B cell (primary cell): ENCODE measurements at regions not wholly inside any gene's neighbourhood (a gene's known extent, or its start where the extent isn't known, plus 50 kb on each side); places are given as distances from the start of the nearest gene placed in this dataset.

Experiments used
- ATAC-seq: fragments of 200-7000 bp; cut with Tn5 transposase; one replicate; pipeline ENCODE4 v1.10.0; 2021; ENCODE audit warnings: low read depth, mild to moderate bottlenecking, moderate number of reproducible peaks, moderate library complexity
- CTCF ChIA-PET: fragments of 350-600 bp; sonication (Branson Sonifier 250); formaldehyde crosslinking; loops from one replicate; lab custom pipeline; 2021; ENCODE audit warnings: antibody characterized with exemption, inconsistent platforms; lab: Charles Lee
- POLR2A ChIA-PET: fragments of 350-600 bp; sonication (Branson Sonifier 250); formaldehyde crosslinking; loops from one replicate; lab custom pipeline; 2021; ENCODE audit warnings: antibody characterized with exemption; lab: Charles Lee
- DNase-seq: peaks from one replicate; pipeline ENCODE4 v3.0.0; 2013
- H2AFZ ChIP-seq: 2 replicates; pipeline ENCODE4 v1.6.1; 2012; ENCODE audit warnings: mild to moderate bottlenecking, low read depth, low read length; ENCODE audit not compliant: insufficient read depth, poor library complexity, severe bottlenecking
- H3K27ac ChIP-seq, 2 donors: 1 replicate in 1 of 2; 2 replicates in 1 of 2; pipeline ENCODE4 v1.5.1; 2012 to 2013; ENCODE audit warnings: low read length in 2 of 2, mild to moderate bottlenecking in 2 of 2, moderate library complexity in 1 of 2
- H3K27me3 ChIP-seq, 4 experiments: fragments of 200-600 bp in 1 of 4; sonication (generic) in 1 of 4; replicated peaks in 1 of 4; 1 replicate in 2 of 4; 2 replicates in 2 of 4; pipeline versions ENCODE4 v1.6.1 to v1.7.0; 2013 to 2016; ENCODE audit warnings: low read length in 3 of 4, mild to moderate bottlenecking in 2 of 4, mixed read lengths in 1 of 4, moderate library complexity in 1 of 4; ENCODE audit not compliant: insufficient read depth in 4 of 4, control insufficient read depth in 3 of 4; ENCODE audit errors: control extremely low read depth in 1 of 4
- H3K36me3 ChIP-seq, 2 experiments: replicated peaks in 1 of 2; 1 replicate in 1 of 2; 2 replicates in 1 of 2; pipeline versions ENCODE4 v1.6.1 to v1.7.1; 2013; ENCODE audit warnings: low read length in 1 of 2; ENCODE audit not compliant: insufficient read depth in 2 of 2, control insufficient read depth in 1 of 2; ENCODE audit errors: control extremely low read depth in 1 of 2, extremely low read depth in 1 of 2
- H3K4me1 ChIP-seq, 2 donors: fragments of 200-600 bp in 1 of 2; sonication (generic) in 1 of 2; 1 replicate in 1 of 2; 2 replicates in 1 of 2; pipeline versions ENCODE4 v1.5.1 to v1.6.1; 2013 to 2017; ENCODE audit warnings: low read length in 2 of 2; ENCODE audit not compliant: control insufficient read depth in 2 of 2, insufficient read depth in 2 of 2
- H3K4me2 ChIP-seq: replicated peaks from 2 replicates; pipeline ENCODE3; 2012; ENCODE audit warnings: mild to moderate bottlenecking, low read depth, low read length; ENCODE audit not compliant: poor library complexity, severe bottlenecking
- H3K4me3 ChIP-seq, 5 experiments: fragments of 200-600 bp in 1 of 5; sonication (generic) in 1 of 5; 1 replicate in 3 of 5; 2 replicates in 2 of 5; pipeline versions ENCODE4 v1.5.1 to v1.7.0; 2011 to 2016; ENCODE audit warnings: low read length in 4 of 5, mild to moderate bottlenecking in 4 of 5, low read depth in 2 of 5, control low read depth in 1 of 5, moderate library complexity in 1 of 5; ENCODE audit not compliant: insufficient read depth in 1 of 5; ENCODE audit errors: control extremely low read depth in 1 of 5, extremely low read depth in 1 of 5
- H3K79me2 ChIP-seq: fragments of 200-600 bp; sonication (generic); one replicate; pipeline ENCODE4 v1.6.0; 2016; ENCODE audit warnings: low read length; ENCODE audit not compliant: control insufficient read depth, insufficient read depth
- H3K9ac ChIP-seq: fragments of 200-600 bp; sonication (generic); 2 replicates; pipeline ENCODE4 v1.6.1; 2017; ENCODE audit warnings: mild to moderate bottlenecking, low read length, moderate library complexity
- H3K9me3 ChIP-seq, 3 donors: one replicate each; pipeline versions ENCODE4 v1.6.1 to v1.7.1; 2013; ENCODE audit warnings: low read length in 2 of 3; ENCODE audit not compliant: control insufficient read depth in 2 of 3, insufficient read depth in 1 of 3; ENCODE audit errors: control extremely low read depth in 1 of 3
- H4K20me1 ChIP-seq: 2 replicates; pipeline ENCODE4 v1.6.0; 2012; ENCODE audit warnings: mild to moderate bottlenecking, low read length; ENCODE audit not compliant: insufficient read depth, control insufficient read depth, poor library complexity, severe bottlenecking
- H3K27ac Mint-ChIP-seq: one replicate; pipeline ENCODE4 v1.8.0; 2021; ENCODE audit warnings: mixed read lengths
- H3K27me3 Mint-ChIP-seq: one replicate; pipeline ENCODE4 v1.8.0; 2021; ENCODE audit warnings: mixed read lengths
- H3K4me1 Mint-ChIP-seq: one replicate; pipeline ENCODE4 v1.8.0; 2021; ENCODE audit warnings: mixed read lengths
- H3K4me3 Mint-ChIP-seq: one replicate; pipeline ENCODE4 v1.8.0; 2021; ENCODE audit warnings: mixed read lengths
- H3K9me3 Mint-ChIP-seq: one replicate; pipeline ENCODE4 v1.8.0; 2022; ENCODE audit warnings: mixed read lengths; ENCODE audit not compliant: insufficient read depth
- EZH2 ChIP-seq: IDR thresholded peaks from 2 replicates; pipeline ENCODE4 v1.6.1; 2012; ENCODE audit warnings: borderline replicate concordance, low read depth, mild to moderate bottlenecking, moderate library complexity, low read length; ENCODE audit not compliant: insufficient read depth, poor library complexity, severe bottlenecking
- WGBS: methylation state at CpG from one replicate; pipeline ENCODE4 v1.1.5; 2013; ENCODE audit warnings: missing lambda C conversion rate; ENCODE audit not compliant: insufficient coverage; 5-methylcytosine and 5-hydroxymethylcytosine counted together
- intact Hi-C: fragments of 100-400 bp; cut with micrococcal nuclease; formaldehyde crosslinking; loops from one replicate; pipeline ENCODE4 v1.10.0; 2022
- TF ChIP-seq, protein P1 (sequence below): fragments of 200-600 bp; IDR thresholded peaks from one replicate; pipeline ENCODE4 v1.8.0; 2022; ENCODE audit warnings: antibody characterized with exemption, mild to moderate bottlenecking

DNA sequence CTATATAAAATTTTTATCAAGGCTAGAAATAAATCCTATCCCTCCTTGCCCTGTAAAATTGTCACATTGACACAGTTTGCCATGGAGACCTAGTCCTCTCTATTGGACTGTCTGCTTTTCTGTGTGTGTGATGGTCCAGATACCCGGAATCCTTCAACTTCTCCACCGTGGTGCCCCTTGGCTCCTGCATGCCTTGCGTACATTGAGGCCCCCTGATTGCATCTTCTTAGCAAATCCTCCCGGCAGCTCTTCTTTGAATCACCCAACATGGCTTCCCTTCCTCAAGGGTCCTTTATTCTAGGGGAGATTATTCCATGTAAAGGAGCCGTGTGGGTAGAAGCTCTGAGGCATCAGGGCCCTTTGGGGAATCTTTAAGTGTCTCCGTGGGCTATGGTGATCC is 219.5 kb downstream of the CDC5L start:
- no peak overlapping the region for H3K4me3 Mint-ChIP-seq

DNA sequence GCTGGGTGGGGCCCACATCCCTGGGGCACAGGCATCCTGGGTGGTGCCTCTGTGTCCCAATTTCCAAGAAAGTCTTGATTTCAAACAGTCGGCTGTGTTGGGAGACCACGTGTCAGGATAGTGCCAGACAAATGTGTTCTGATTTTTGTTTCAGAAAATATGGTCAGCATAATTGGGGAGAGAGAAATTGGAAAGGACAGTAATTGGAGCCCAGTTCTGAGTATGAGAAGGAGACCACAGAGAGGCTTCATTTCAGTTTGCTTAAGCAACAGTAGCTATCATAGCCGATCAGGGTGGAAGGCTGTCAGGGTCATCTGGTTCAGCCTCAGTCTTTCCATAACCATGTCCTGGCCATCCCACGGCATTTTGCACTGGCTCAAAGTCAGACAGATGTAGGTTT is 220.7 kb downstream of the CDC5L start:
- Histone ChIP-seq H3K9ac (no peak overlapping the region), H3K9me3 (no peaks in the 10 kb centered on the region), H3K4me3 (no peak overlapping the region), H3K36me3 (no peaks in the 10 kb centered on the region), H3K4me2 (no peak overlapping the region), H3K4me1 (no peaks in the 10 kb centered on the region), H2AFZ (no peak overlapping the region), H4K20me1 (no peaks in the 10 kb centered on the region), H3K79me2 (no peaks in the 10 kb centered on the region), H3K27ac (no peak overlapping the region), H3K27me3 (no peaks in the 10 kb centered on the region)
- Mint-ChIP-seq H3K4me3 (no peak overlapping the region), H3K27me3 (peaks cover 3% of the 10 kb centered on the region), H3K9me3 (peaks cover 3% of the 10 kb centered on the region), H3K27ac (no peak overlapping the region), H3K4me1 (no peaks in the 10 kb centered on the region)
- intact Hi-C loops, result no loop called here
- ATAC-seq, result no peak
- DNase-seq, result no peak
- WGBS, result 85% methylated on average over 3 of the region's 4 CpGs
- POLR2A ChIA-PET, result no interaction called here
- TF ChIP-seq, protein P1, sequence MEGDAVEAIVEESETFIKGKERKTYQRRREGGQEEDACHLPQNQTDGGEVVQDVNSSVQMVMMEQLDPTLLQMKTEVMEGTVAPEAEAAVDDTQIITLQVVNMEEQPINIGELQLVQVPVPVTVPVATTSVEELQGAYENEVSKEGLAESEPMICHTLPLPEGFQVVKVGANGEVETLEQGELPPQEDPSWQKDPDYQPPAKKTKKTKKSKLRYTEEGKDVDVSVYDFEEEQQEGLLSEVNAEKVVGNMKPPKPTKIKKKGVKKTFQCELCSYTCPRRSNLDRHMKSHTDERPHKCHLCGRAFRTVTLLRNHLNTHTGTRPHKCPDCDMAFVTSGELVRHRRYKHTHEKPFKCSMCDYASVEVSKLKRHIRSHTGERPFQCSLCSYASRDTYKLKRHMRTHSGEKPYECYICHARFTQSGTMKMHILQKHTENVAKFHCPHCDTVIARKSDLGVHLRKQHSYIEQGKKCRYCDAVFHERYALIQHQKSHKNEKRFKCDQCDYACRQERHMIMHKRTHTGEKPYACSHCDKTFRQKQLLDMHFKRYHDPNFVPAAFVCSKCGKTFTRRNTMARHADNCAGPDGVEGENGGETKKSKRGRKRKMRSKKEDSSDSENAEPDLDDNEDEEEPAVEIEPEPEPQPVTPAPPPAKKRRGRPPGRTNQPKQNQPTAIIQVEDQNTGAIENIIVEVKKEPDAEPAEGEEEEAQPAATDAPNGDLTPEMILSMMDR, result no peak
- no peak for TF ChIP-seq EZH2
- CTCF ChIA-PET, result no interaction called here

More for the DNA sequence above, 219.5 kb downstream of the CDC5L start:
- DNase-seq (no peak), ATAC-seq (no peak)
- H3K4me2 ChIP-seq, result no peak overlapping the region
- H3K79me2 ChIP-seq, result no peaks in the 10 kb centered on the region
- WGBS, result no CpG with 5 or more reads among the region's 6 CpGs
- H3K36me3 ChIP-seq, result no peaks in the 10 kb centered on the region
- no peaks in the 10 kb centered on the region for H4K20me1 ChIP-seq
- H3K27ac Mint-ChIP-seq, result no peak overlapping the region
- H3K9ac ChIP-seq, result no peak overlapping the region
- no peak overlapping the region for H3K4me3 ChIP-seq
- H3K9me3 ChIP-seq, result no peaks in the 10 kb centered on the region
- H2AFZ ChIP-seq, result no peak overlapping the region
- H3K27me3 ChIP-seq, result no peaks in the 10 kb centered on the region
- no peak overlapping the region for H3K27ac ChIP-seq
- H3K9me3 Mint-ChIP-seq, result peaks cover 3% of the 10 kb centered on the region
- intact Hi-C loops, result no loop called here
- TF ChIP-seq, protein P1, result no peak
- no peak for TF ChIP-seq EZH2
- H3K27me3 Mint-ChIP-seq, result peaks cover 3% of the 10 kb centered on the region
- ChIA-PET CTCF (no interaction called here), POLR2A (no interaction called here)
- no peaks in the 10 kb centered on the region for H3K4me1 Mint-ChIP-seq
- no peaks in the 10 kb centered on the region for H3K4me1 ChIP-seq
